GM12891 (cell line): ENCODE measurements at regions not wholly inside any gene's neighbourhood (a gene's known extent, or its start where the extent isn't known, plus 50 kb on each side); places are given as distances from the start of the nearest gene placed in this dataset.
A peak's percentile ranks its signal among the peaks of the same experiment; 100 is the strongest.

Experiments used
- DNase-seq: peaks from one replicate; pipeline ENCODE4 v3.0.0; 2011; ENCODE audit warnings: low spot score; ENCODE audit not compliant: insufficient read length
- FAIRE-seq: peaks from 2 replicates; lab custom pipeline; 2011; peaks lifted over from hg19 to GRCh38; lab: Jason Lieb, UNC
- PAX5 ChIP-seq: IDR thresholded peaks from 2 replicates; pipeline ENCODE4 v1.6.1; 2011; ENCODE audit warnings: low read length, moderate library complexity, mild to moderate bottlenecking; ENCODE audit not compliant: insufficient read depth, severe bottlenecking
- POLR2A ChIP-seq: IDR thresholded peaks from 2 replicates; pipeline ENCODE4 v1.6.1; 2011; ENCODE audit warnings: low read depth, low read length, control low read depth
- POLR2AphosphoS5 ChIP-seq: IDR thresholded peaks from 2 replicates; pipeline ENCODE4 v1.6.1; 2011; ENCODE audit warnings: low read depth, low read length, control low read depth
- POU2F2 ChIP-seq: IDR thresholded peaks from 2 replicates; pipeline ENCODE4 v1.6.1; 2011; ENCODE audit warnings: low read depth, mild to moderate bottlenecking, control low read depth, low read length, moderate library complexity
- SPI1 ChIP-seq: IDR thresholded peaks from 2 replicates; pipeline ENCODE4 v1.6.1; 2011; ENCODE audit warnings: low read depth, low read length, control low read depth
- TAF1 ChIP-seq: IDR thresholded peaks from 2 replicates; pipeline ENCODE4 v1.6.1; 2011; ENCODE audit warnings: low read depth, low read length, control low read depth

- FAIRE-seq (no peak), DNase-seq (no peak)
- TF ChIP-seq PAX5: peak; percentile 65
- no peak for TF ChIP-seq SPI1
- no peak for TF ChIP-seq POU2F2
These were observed 189.5 kb downstream of the REEP3 start for GRCh38 chr10:63710703-63711102.

GRCh38 chr10:63711361-63711760 is 190.2 kb downstream of the REEP3 start:
- TF ChIP-seq PAX5: no peak
- no peak for TF ChIP-seq SPI1
- TF ChIP-seq TAF1: no peak
- no peak for TF ChIP-seq POU2F2
- TF ChIP-seq POLR2AphosphoS5: no peak
- no peak for TF ChIP-seq POLR2A
- DNase-seq: no peak
- no peak for FAIRE-seq

GRCh38 chr10:63711867-63712716 is 190.9 kb downstream of the REEP3 start:
- TF ChIP-seq POU2F2: no peak
- no peak for TF ChIP-seq TAF1
- TF ChIP-seq SPI1: no peak
- no peak for TF ChIP-seq POLR2A
- FAIRE-seq (no peak), DNase-seq (no peak)

GRCh38 chr10:63712717-63713115 is 191.5 kb downstream of the REEP3 start:
- no peak for TF ChIP-seq TAF1
- no peak for TF ChIP-seq SPI1
- no peak for TF ChIP-seq POLR2AphosphoS5
- FAIRE-seq (no peak), DNase-seq (no peak)

GRCh38 chr10:63713191-63714144 is 192.3 kb downstream of the REEP3 start:
- DNase-seq (no peak), FAIRE-seq (no peak)
- TF ChIP-seq POU2F2: no peak
- TF ChIP-seq TAF1: no peak
- TF ChIP-seq POLR2AphosphoS5: no peak
- TF ChIP-seq POLR2A: no peak
- TF ChIP-seq SPI1: no peak
- TF ChIP-seq PAX5: no peak

GRCh38 chr10:63716016-63716580 is 194.9 kb downstream of the REEP3 start:
- FAIRE-seq (no peak), DNase-seq (no peak)
- no peak for TF ChIP-seq POLR2A
- 0 out of 2 replicates have a peak, but pooled peaks have one; percentile 23 for TF ChIP-seq SPI1
- TF ChIP-seq POU2F2: no peak

- no peak for TF ChIP-seq POLR2AphosphoS5
- no peak for TF ChIP-seq PAX5
- no peak for TF ChIP-seq POLR2A
- TF ChIP-seq SPI1: no peak
- no peak for TF ChIP-seq TAF1
- TF ChIP-seq POU2F2: no peak
- no peak for DNase-seq
- FAIRE-seq: no peak
These were observed 196.0 kb downstream of the REEP3 start for GRCh38 chr10:63717027-63717715.

GRCh38 chr10:63718006-63718405 is 196.8 kb downstream of the REEP3 start:
- FAIRE-seq (no peak), DNase-seq (no peak)
- TF ChIP-seq POLR2AphosphoS5: no peak

GRCh38 chr10:63718421-63718820 is 197.2 kb downstream of the REEP3 start:
- no peak for FAIRE-seq
- TF ChIP-seq SPI1 (no peak), PAX5 (no peak)
- DNase-seq: no peak
